Liver (tissue), 3 donors: ENCODE measurements at regions not wholly inside any gene's neighbourhood (a gene's known extent, or its start where the extent isn't known, plus 50 kb on each side); places are given as distances from the start of the nearest gene placed in this dataset.

Experiments
- RAD21 ChIP-seq, 2 donors: IDR thresholded peaks; 2 replicates each; pipeline ENCODE4 v1.6.1; 2016; ENCODE audit warnings: antibody characterized with exemption in 2 of 2, mild to moderate bottlenecking in 2 of 2
- SP1 ChIP-seq: IDR thresholded peaks from 2 replicates; pipeline ENCODE4 v1.6.1; 2018; ENCODE audit warnings: antibody characterized with exemption, mild to moderate bottlenecking
- TAF1 ChIP-seq: conservative IDR thresholded peaks from 2 replicates; pipeline ENCODE4 v1.6.1; 2016; ENCODE audit warnings: antibody characterized with exemption, mild to moderate bottlenecking
- YY1 ChIP-seq: IDR thresholded peaks from 2 replicates; pipeline ENCODE4 v1.6.1; 2016; ENCODE audit warnings: antibody characterized with exemption, mild to moderate bottlenecking
- TF ChIP-seq, protein P1 (sequence below): fragments of 150-350 bp; IDR thresholded peaks from 2 replicates; pipeline ENCODE4 v1.5.1; 2017; ENCODE audit warnings: improper control_type of control experiment, low read depth, low read length; ENCODE audit not compliant: missing input control
- TF ChIP-seq, protein P2 (sequence below): IDR thresholded peaks from 2 replicates; pipeline ENCODE4 v1.6.1; 2016; ENCODE audit warnings: antibody characterized with exemption
- TF ChIP-seq, protein P3 (sequence below): IDR thresholded peaks from 2 replicates; pipeline ENCODE4 v1.6.1; 2016; ENCODE audit warnings: antibody characterized with exemption, mild to moderate bottlenecking
- donor health status: healthy.
- donor health status: healthy.

DNA sequence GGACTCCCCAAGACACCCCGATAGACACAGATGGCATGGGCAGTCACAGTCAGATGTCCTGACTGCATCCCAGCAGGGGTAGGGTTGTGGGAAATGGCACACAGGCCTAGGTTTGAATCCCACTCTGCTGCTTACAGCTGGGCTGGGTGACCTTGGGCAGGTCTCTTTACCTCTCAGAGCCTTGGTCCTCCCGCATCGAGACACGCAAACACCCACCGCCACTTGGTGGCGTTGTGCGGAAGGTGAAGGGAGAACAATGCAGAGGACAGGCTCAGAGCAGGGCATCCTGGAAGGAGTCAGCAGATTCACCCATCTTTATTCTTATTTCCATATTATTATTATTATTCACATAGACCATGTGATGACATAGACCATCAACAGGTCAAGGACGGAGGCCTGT lies 140.5 kb downstream of the MIAT start:
- TF ChIP-seq YY1: no peak
- TF ChIP-seq, protein P1, sequence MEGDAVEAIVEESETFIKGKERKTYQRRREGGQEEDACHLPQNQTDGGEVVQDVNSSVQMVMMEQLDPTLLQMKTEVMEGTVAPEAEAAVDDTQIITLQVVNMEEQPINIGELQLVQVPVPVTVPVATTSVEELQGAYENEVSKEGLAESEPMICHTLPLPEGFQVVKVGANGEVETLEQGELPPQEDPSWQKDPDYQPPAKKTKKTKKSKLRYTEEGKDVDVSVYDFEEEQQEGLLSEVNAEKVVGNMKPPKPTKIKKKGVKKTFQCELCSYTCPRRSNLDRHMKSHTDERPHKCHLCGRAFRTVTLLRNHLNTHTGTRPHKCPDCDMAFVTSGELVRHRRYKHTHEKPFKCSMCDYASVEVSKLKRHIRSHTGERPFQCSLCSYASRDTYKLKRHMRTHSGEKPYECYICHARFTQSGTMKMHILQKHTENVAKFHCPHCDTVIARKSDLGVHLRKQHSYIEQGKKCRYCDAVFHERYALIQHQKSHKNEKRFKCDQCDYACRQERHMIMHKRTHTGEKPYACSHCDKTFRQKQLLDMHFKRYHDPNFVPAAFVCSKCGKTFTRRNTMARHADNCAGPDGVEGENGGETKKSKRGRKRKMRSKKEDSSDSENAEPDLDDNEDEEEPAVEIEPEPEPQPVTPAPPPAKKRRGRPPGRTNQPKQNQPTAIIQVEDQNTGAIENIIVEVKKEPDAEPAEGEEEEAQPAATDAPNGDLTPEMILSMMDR: no peak
- TF ChIP-seq, protein P2, sequence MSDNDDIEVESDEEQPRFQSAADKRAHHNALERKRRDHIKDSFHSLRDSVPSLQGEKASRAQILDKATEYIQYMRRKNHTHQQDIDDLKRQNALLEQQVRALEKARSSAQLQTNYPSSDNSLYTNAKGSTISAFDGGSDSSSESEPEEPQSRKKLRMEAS: no peak
- TF ChIP-seq SP1: no peak
- TF ChIP-seq, protein P3, sequence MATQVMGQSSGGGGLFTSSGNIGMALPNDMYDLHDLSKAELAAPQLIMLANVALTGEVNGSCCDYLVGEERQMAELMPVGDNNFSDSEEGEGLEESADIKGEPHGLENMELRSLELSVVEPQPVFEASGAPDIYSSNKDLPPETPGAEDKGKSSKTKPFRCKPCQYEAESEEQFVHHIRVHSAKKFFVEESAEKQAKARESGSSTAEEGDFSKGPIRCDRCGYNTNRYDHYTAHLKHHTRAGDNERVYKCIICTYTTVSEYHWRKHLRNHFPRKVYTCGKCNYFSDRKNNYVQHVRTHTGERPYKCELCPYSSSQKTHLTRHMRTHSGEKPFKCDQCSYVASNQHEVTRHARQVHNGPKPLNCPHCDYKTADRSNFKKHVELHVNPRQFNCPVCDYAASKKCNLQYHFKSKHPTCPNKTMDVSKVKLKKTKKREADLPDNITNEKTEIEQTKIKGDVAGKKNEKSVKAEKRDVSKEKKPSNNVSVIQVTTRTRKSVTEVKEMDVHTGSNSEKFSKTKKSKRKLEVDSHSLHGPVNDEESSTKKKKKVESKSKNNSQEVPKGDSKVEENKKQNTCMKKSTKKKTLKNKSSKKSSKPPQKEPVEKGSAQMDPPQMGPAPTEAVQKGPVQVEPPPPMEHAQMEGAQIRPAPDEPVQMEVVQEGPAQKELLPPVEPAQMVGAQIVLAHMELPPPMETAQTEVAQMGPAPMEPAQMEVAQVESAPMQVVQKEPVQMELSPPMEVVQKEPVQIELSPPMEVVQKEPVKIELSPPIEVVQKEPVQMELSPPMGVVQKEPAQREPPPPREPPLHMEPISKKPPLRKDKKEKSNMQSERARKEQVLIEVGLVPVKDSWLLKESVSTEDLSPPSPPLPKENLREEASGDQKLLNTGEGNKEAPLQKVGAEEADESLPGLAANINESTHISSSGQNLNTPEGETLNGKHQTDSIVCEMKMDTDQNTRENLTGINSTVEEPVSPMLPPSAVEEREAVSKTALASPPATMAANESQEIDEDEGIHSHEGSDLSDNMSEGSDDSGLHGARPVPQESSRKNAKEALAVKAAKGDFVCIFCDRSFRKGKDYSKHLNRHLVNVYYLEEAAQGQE: no peak
- no peak for TF ChIP-seq RAD21 (IDR thresholded peaks at IDR 0.05)
- TF ChIP-seq TAF1: no peak
